ENCODE measurements at regions not wholly inside any gene's neighbourhood (a gene's known extent, or its start where the extent isn't known, plus 50 kb on each side); places are given as distances from the start of the nearest gene placed in this dataset.
"Not testable (repeated sequence)": the region's sequence is repeated elsewhere in the genome, so short reads cannot be mapped to it uniquely, and the experiment has no call there.

- DNase-seq: no peak
Observed at GRCh38 chr1:220942278-220942677, 63.0 kb downstream of the HLX start.

- not testable (repeated sequence) for DNase-seq
Observed at GRCh38 chr1:220942914-220943313, 63.7 kb downstream of the HLX start.

DNA sequence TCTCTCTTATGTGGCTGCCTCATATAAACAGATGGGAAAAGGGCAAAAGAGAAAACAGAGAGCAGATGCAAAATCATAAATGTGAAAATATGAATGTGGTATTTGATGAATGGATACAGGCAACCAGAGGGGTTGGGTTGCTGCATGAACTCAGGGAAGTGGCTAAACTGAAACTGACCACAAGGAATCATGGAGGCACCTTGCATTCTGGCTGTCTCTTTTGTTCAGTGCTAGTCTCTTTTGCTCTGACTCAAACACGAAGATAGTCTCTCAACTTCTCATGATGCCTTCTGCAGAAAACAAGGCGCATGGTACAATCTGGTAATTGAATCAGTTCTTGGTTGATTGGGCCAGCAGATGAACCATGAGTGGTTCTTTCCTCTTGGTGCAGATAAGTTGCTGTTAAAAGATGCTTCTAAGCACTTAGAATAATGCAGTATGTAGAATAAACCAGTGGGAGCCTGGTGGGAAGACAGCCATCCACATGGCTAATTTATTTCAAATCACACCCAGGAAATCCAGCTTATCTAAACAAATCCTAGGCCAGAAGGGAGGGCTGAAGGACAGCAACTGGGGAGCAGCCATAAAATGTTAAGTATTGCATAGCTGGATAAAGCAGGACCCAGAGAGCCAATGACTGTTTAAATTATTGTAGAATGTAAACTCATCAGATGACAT lies 64.2 kb downstream of the HLX start:
- DNase-seq: no peak

GRCh38 chr1:220950576-220950975 lies 71.3 kb downstream of the HLX start:
- DNase-seq: no peak

DNA sequence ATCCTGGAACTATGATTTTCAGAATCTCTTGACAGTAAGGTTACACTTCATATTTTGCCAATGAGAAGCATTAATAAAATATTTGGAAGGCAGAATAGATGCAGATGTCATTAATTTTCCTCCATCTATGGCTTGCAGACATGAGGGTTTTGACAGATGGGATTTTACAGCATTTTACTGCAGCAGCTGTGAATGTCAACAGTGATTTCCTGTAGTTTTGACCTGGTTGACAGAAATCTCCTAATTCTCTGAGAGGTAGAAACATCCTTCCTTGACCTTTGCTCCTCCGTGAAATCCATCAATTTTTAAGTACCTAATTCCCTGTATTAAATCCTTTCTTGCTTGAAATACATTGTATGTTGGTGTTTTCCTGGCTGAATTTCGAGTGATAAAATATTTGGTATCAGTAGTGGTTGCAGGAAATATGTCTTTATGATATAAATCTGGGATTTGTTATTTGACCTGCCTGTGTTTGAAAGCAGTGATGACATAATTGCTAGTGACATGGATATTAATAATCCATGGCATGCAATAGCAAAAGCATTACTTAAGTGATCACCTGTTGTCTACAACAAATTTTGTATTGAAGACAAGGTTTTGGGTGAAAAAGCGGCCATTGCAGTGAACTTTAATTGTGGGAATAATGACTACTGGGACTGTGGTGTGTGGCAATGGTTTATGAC lies 73.9 kb downstream of the HLX start:
- no peak for DNase-seq

- DNase-seq: no peak
Observed at GRCh38 chr1:220954321-220955075, 75.3 kb downstream of the HLX start.

DNA sequence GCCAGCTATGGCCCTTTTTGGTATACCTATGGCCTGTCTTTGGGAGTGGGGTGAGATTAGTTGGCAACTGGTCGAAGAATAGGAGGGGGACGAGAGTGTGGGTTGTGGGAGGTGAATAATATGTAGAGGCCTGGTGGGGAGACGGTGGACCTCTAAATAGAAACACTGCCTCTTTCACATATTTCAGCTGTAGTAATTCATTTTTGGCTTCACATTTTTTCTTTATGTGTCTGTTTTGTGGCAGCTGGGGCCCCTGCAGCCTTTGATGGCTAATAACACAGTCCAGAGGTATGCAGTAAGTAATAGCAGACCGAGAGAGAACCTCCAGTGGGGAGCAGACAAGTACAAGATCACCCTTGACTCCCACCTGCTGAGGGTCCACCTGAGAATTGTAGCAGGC lies 75.9 kb downstream of the HLX start:
- no peak for DNase-seq

DNA sequence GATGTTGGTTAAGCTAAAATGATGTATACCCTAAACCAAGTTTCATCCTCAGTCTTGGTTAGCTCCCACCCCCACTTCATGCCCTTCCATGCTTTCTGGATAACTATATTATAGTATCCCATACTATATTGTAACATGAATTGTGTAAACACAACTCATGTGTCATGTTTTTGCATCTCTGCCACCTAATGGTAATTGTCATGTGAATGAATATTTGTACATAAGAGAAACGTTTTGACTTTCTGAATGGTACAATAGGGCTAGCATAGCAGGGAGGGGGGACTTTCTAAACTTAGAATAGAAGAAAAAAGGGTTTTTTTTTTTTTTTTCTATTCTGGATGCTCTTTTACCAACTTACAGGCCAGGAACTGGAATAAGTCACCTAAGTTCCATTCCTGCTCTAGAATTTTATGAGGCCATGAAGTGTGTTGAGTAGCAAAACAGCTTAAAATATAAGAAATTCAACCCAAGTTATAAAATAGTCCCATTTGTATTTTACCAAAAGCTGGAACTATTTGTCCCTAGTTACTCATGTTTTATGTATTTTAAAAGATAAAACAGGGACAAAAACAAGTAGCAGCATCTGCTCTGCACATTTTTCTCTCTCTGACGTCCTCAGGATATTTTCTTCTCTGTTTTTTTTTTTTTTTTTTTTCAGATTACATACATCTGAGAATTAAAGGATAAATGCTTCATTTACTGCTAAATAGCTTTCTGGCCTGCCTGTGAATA lies 77.4 kb downstream of the HLX start:
- DNase-seq: no peak

- no peak for DNase-seq
Observed at GRCh38 chr1:220957233-220957605, 78.0 kb downstream of the HLX start.

GRCh38 chr1:220958234-220958633 lies 79.0 kb downstream of the HLX start:
- DNase-seq: no peak

- no peak for DNase-seq
Observed at GRCh38 chr1:220962031-220962751, 82.9 kb downstream of the HLX start.

DNA sequence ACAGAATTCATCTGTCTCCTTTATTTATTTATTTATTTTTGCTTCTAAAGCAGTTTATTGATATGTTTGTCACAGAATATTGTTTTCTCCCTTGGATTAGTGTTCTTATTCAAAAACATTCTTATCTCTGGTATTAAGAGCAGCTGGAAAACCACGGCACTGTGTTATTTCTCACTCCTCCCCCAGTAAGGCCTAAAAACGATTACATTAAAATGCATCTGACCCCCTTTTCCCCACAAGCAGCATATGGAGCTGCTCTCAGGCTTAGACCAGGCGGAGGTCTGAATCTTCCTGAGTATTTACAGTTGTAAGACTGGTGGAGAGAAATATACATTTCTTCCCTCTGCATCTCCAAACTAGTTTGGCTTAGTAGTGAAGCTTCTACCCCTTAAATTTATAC lies 86.8 kb downstream of the HLX start:
- no peak for DNase-seq

GRCh38 chr1:220966473-220966872 lies 87.2 kb downstream of the HLX start:
- no peak for DNase-seq

- no peak for DNase-seq
Observed at GRCh38 chr1:220966881-220967611, 87.8 kb downstream of the HLX start.

GRCh38 chr1:220967911-220968310 lies 88.7 kb downstream of the HLX start:
- DNase-seq: no peak

- not testable (repeated sequence) for DNase-seq
Observed at GRCh38 chr1:220969281-220969680, 90.0 kb downstream of the HLX start.

DNA sequence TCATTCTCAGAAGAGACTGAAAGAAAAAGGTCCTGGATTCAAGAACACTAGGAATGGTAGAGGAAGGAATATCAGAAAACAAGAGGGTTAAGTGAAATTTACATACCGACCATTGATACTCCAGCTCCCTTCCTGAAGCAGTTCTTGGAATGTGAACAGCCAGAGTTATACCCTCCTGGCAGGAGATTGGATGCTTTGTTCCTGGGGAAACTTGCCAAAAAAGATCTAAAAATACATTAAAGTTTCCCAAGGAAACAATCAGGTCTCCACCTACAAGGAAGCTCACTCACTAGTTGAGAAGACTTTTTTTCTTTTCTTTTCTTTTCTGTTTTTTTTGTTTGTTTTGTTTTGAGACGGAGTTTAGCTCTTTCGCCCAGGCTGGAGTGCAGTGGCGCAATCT lies 91.1 kb downstream of the HLX start:
- DNase-seq: no peak

DNA sequence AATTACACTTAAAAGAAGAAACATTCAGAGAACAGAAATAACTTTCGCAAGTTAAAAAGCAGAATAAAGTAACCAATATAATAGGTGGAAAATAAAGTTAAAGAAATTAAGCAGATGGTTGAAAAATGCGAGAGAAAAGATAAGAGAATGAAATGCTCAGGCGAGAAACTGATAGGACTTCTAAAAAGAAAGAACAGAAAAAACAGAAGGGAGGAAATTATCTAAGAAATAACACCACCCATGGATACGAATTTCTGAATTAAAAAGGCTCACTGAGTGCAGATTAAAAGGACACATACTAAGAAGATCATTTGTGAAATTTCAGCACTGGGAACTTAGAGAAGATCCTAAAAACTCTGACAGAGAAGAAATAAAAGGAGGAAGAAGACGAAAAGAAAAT lies 92.0 kb downstream of the HLX start:
- no peak for DNase-seq

DNA sequence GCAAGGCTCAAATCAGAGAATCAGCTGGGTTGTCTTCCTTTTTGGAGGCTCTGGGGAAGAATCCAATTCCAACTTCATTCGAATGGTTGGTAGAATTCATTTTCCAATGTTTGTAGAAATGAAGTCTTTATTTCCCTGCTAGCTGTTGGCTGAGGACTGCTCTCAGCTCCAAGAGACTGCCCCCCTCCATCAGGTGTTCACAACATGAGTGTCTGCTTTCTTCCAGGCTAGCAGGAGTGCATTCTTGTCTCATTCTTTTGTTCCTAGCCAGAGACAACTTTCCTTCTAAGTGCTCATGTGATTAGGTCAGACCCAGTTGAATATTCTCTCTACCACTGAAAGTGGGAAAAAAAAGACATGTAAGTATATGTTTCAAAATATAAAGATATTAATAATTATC lies 95.2 kb downstream of the HLX start:
- DNase-seq: no peak

GRCh38 chr1:220976390-220976789 lies 97.1 kb downstream of the HLX start:
- no peak for DNase-seq

GRCh38 chr1:220979371-220979770 lies 100.1 kb downstream of the HLX start:
- DNase-seq: no peak

- DNase-seq: no peak
Observed at GRCh38 chr1:220982686-220983085, 103.4 kb downstream of the HLX start.

Measured in activated CD4-positive, alpha-beta T cell treated with anti-CD3 and anti-CD28 coated beads, Interleukin-2, amount 50 U/mL, for 1 hour (primary cell).